H1 (cell line): ENCODE measurements at regions not wholly inside any gene's neighbourhood (a gene's known extent, or its start where the extent isn't known, plus 50 kb on each side); places are given as distances from the start of the nearest gene placed in this dataset.

ENCODE experiments used
- CTCF ChIA-PET: fragments of 300-600 bp; sonication (Branson Sonifier 250); formaldehyde crosslinking; loops from one replicate; lab custom pipeline; 2021; ENCODE audit not compliant: partially characterized antibody; lab: Charles Lee
- POLR2A ChIA-PET: fragments of 300-600 bp; sonication (Branson Sonifier 250); formaldehyde crosslinking; loops from one replicate; lab custom pipeline; 2021; ENCODE audit warnings: inconsistent platforms; ENCODE audit not compliant: partially characterized antibody; lab: Charles Lee
- DNase-seq, 2 experiments: peaks; one replicate each; pipeline versions ENCODE4 v3.0.0 to v3.0.0-alpha.2; 2010 to 2022; ENCODE audit warnings: low spot score in 2 of 2, low read depth in 1 of 2, mixed read lengths in 1 of 2
- FAIRE-seq: peaks from 2 replicates; lab custom pipeline; 2011; peaks lifted over from hg19 to GRCh38; lab: Jason Lieb, UNC
- H2AFZ ChIP-seq: 2 replicates; pipeline ENCODE4 v1.8.1; 2012; ENCODE audit warnings: low read length, inconsistent platforms
- H2AK5ac ChIP-seq: 2 replicates; pipeline ENCODE4 v1.6.1; 2013; ENCODE audit warnings: low read depth, low read length
- H2BK120ac ChIP-seq: replicated peaks from 2 replicates; pipeline ENCODE3; 2013; ENCODE audit warnings: low read depth, low read length, inconsistent platforms
- H2BK12ac ChIP-seq: 2 replicates; pipeline ENCODE4 v1.6.1; 2013; ENCODE audit warnings: low read depth, low read length
- H2BK15ac ChIP-seq: 2 replicates; pipeline ENCODE4 v1.6.1; 2013; ENCODE audit warnings: low read length
- H2BK20ac ChIP-seq: 2 replicates; pipeline ENCODE4 v1.6.1; 2013; ENCODE audit warnings: low read length
- H2BK5ac ChIP-seq: 2 replicates; pipeline ENCODE4 v1.6.1; 2013; ENCODE audit warnings: low read depth, low read length
- H3K14ac ChIP-seq: 2 replicates; pipeline ENCODE4 v1.6.1; 2013; ENCODE audit warnings: inconsistent platforms; ENCODE audit not compliant: insufficient read length
- H3K18ac ChIP-seq: 2 replicates; pipeline ENCODE4 v1.6.1; 2013; ENCODE audit warnings: low read length; ENCODE audit errors: extremely low read depth
- H3K23ac ChIP-seq: 2 replicates; pipeline ENCODE4 v1.6.1; 2013; ENCODE audit warnings: inconsistent platforms; ENCODE audit not compliant: insufficient read length
- H3K23me2 ChIP-seq: 2 replicates; pipeline ENCODE4 v1.6.1; 2013; ENCODE audit warnings: low read depth, low read length
- H3K27ac ChIP-seq: 2 replicates; pipeline ENCODE4 v1.6.1; 2011; ENCODE audit warnings: low read depth, low read length, inconsistent platforms
- H3K27me3 ChIP-seq, 4 experiments: replicated peaks in 1 of 4; 1 replicate in 1 of 4; 2 replicates in 3 of 4; pipeline versions ENCODE4 v1.6.1 to v1.8.1; 2011 to 2013; ENCODE audit warnings: low read length in 3 of 4, mild to moderate bottlenecking in 3 of 4, inconsistent platforms in 2 of 4, mixed read lengths in 2 of 4, moderate library complexity in 1 of 4; ENCODE audit not compliant: control insufficient read depth in 3 of 4, insufficient read depth in 3 of 4; ENCODE audit errors: extremely low read depth in 1 of 4
- H3K36me3 ChIP-seq, 4 experiments: 2 replicates each; pipeline versions ENCODE4 v1.6.1 to v1.8.1; 2011 to 2013; ENCODE audit warnings: mild to moderate bottlenecking in 4 of 4, low read length in 3 of 4, moderate library complexity in 2 of 4, control low read depth in 1 of 4, inconsistent platforms in 1 of 4; ENCODE audit not compliant: insufficient read depth in 4 of 4, control insufficient read depth in 2 of 4
- H3K4ac ChIP-seq: replicated peaks from 2 replicates; pipeline ENCODE3; 2013; ENCODE audit warnings: low read length, low read depth, mixed read lengths, inconsistent platforms; ENCODE audit not compliant: insufficient read length
- H3K4me1 ChIP-seq, 4 experiments: replicated peaks in 1 of 4; 1 replicate in 1 of 4; 2 replicates in 3 of 4; pipeline versions ENCODE4 v1.6.1 to v1.8.1; 2011 to 2013; ENCODE audit warnings: low read length in 3 of 4, inconsistent platforms in 2 of 4, mixed read lengths in 1 of 4; ENCODE audit not compliant: insufficient read depth in 4 of 4, control insufficient read depth in 3 of 4
- H3K4me2 ChIP-seq, 2 experiments: 2 replicates each; pipeline versions ENCODE4 v1.6.1 to v1.8.1; 2011 to 2013; ENCODE audit warnings: low read depth in 2 of 2, low read length in 2 of 2, control low read depth in 1 of 2, inconsistent platforms in 1 of 2, mild to moderate bottlenecking in 1 of 2; ENCODE audit not compliant: insufficient read depth in 1 of 2
- H3K4me3 ChIP-seq, 4 experiments: fragments of 200-600, 300-600 bp in 1 of 4; sonication (generic), shearing (Covaris generic), sonication (Bioruptor Twin) in 1 of 4; 2 replicates each; pipeline versions ENCODE4 v1.5.1 to v1.8.1; 2011 to 2016; ENCODE audit warnings: low read length in 4 of 4, low read depth in 3 of 4, control low read depth in 2 of 4, inconsistent platforms in 2 of 4, mild to moderate bottlenecking in 2 of 4, mixed read lengths in 1 of 4, moderate library complexity in 1 of 4; ENCODE audit not compliant: insufficient read depth in 2 of 4; ENCODE audit errors: extremely low read depth in 1 of 4
- H3K56ac ChIP-seq: replicated peaks from 2 replicates; pipeline ENCODE3; 2013; ENCODE audit warnings: low read depth, mild to moderate bottlenecking, mixed read lengths, low read length, inconsistent platforms; ENCODE audit not compliant: insufficient read length
- H3K79me1 ChIP-seq: 2 replicates; pipeline ENCODE4 v1.6.1; 2013; ENCODE audit warnings: low read depth, low read length, control low read depth
- H3K79me2 ChIP-seq, 2 experiments: 2 replicates each; pipeline versions ENCODE4 v1.6.1 to v1.8.1; 2012 to 2013; ENCODE audit warnings: low read length in 2 of 2, mild to moderate bottlenecking in 2 of 2, inconsistent platforms in 1 of 2; ENCODE audit not compliant: insufficient read depth in 2 of 2, control insufficient read depth in 1 of 2
- H3K9ac ChIP-seq, 4 experiments: replicated peaks in 1 of 4; 1 replicate in 1 of 4; 2 replicates in 3 of 4; pipeline versions ENCODE4 v1.6.1 to v1.8.1; 2011 to 2013; ENCODE audit warnings: low read depth in 3 of 4, low read length in 3 of 4, control low read depth in 2 of 4, mild to moderate bottlenecking in 2 of 4, moderate library complexity in 2 of 4, inconsistent platforms in 1 of 4; ENCODE audit errors: extremely low read depth in 1 of 4
- H3K9me3 ChIP-seq, 2 experiments: 2 replicates each; pipeline versions ENCODE4 v1.6.1 to v1.8.1; 2012 to 2013; ENCODE audit warnings: mild to moderate bottlenecking in 2 of 2, moderate library complexity in 2 of 2, control low read depth in 1 of 2, inconsistent platforms in 1 of 2, low read depth in 1 of 2, low read length in 1 of 2, mixed read lengths in 1 of 2; ENCODE audit not compliant: insufficient read depth in 2 of 2
- H4K20me1 ChIP-seq, 2 experiments: replicated peaks in 1 of 2; 2 replicates each; pipeline versions ENCODE3 to v1.8.1; 2011 to 2013; ENCODE audit warnings: inconsistent platforms in 2 of 2, low read length in 2 of 2, mild to moderate bottlenecking in 1 of 2; ENCODE audit not compliant: insufficient read depth in 2 of 2, control insufficient read depth in 1 of 2
- H4K5ac ChIP-seq: 2 replicates; pipeline ENCODE4 v1.6.1; 2013; ENCODE audit warnings: low read length, low read depth, mixed read lengths, inconsistent platforms; ENCODE audit not compliant: insufficient read length
- H4K8ac ChIP-seq: 2 replicates; pipeline ENCODE4 v1.8.0; 2013; ENCODE audit warnings: mild to moderate bottlenecking, moderate library complexity, low read length, inconsistent platforms; ENCODE audit not compliant: insufficient read depth; ENCODE audit errors: extremely low read depth
- H4K91ac ChIP-seq: replicated peaks from 2 replicates; pipeline ENCODE3; 2013; ENCODE audit warnings: low read length, mixed read lengths, inconsistent platforms; ENCODE audit not compliant: insufficient read length
- CREB1 ChIP-seq: IDR thresholded peaks from 2 replicates; pipeline ENCODE4 v1.6.1; 2012; ENCODE audit warnings: inconsistent platforms
- WGBS, 2 experiments: shearing (Covaris generic) in 1 of 2; methylation state at CpG; one replicate each; pipeline versions ENCODE4 v1.1.6 to v1.1.7; 2013 to 2015; ENCODE audit warnings: low lambda C conversion rate in 2 of 2, mixed read lengths in 2 of 2, inconsistent platforms in 1 of 2, low coverage in 1 of 2, missing lambda C conversion rate in 1 of 2; ENCODE audit not compliant: insufficient replicate concordance in 2 of 2, insufficient coverage in 1 of 2, insufficient read length in 1 of 2; ENCODE audit errors: extremely low coverage in 1 of 2, missing lambda C conversion rate in 1 of 2; 5-methylcytosine and 5-hydroxymethylcytosine counted together

- Histone ChIP-seq H2BK120ac (no peak overlapping the region), H2BK20ac (0 out of 2 replicates have a peak overlapping the region, but pooled peaks have one; percentile 64), H3K23ac (no peak overlapping the region), H3K4ac (no peak overlapping the region), H3K56ac (no peak overlapping the region), H4K8ac (no peak overlapping the region), H3K4me1 (peaks cover 10 to 28% (median 17%) of the 10 kb centered on the region in 4 experiments), H2AK5ac (no peak overlapping the region), H4K5ac (no peak overlapping the region), H2BK12ac (peak overlapping the region; percentile 97), H3K23me2 (no peaks in the 10 kb centered on the region), H3K14ac (no peak overlapping the region), H3K9me3 (no peaks in the 10 kb centered on the region), H3K4me2 (no peak overlapping the region), H2BK15ac (peak overlapping the region; percentile 95; the same call in 1 of the 2 replicates), H3K18ac (peak overlapping the region; percentile 71; the same call in 1 of the 2 replicates), H4K20me1 (no peaks in the 10 kb centered on the region), H4K91ac (no peak overlapping the region), H3K79me1 (no peaks in the 10 kb centered on the region), H3K4me3 (no peak overlapping the region), H3K27ac (no peak overlapping the region), H3K36me3 (no peaks in the 10 kb centered on the region), H3K79me2 (no peaks in the 10 kb centered on the region), H2BK5ac (no peak overlapping the region), H2AFZ (0 out of 2 replicates have a peak overlapping the region, but pooled peaks have one; percentile 14), H3K27me3 (no peaks in the 10 kb centered on the region; a peak in 2 of 7 replicates), H3K9ac (no peak overlapping the region)
- FAIRE-seq (no peak), DNase-seq (no peak)
- POLR2A ChIA-PET, result interaction anchor here (1.2 kb wide), 1 partner anchor 367 kb away, joined by 3 read pairs; no protein-coding TSS in a partner anchor
- WGBS, 2 experiments, result 83% methylated on average over 12 of the region's 12 CpGs; no CpG with 5 or more reads in 1 of the 2 experiments
- CTCF ChIA-PET, result interaction anchor here (0.7 kb wide), 1 partner anchor 16 kb away, joined by 3 read pairs; no protein-coding TSS in a partner anchor
- TF ChIP-seq CREB1, result no peak
Measured at GRCh38 chr1:234721476-234722269, 111.7 kb upstream of the IRF2BP2 start.
